ENCODE measurements at regions not wholly inside any gene's neighbourhood (a gene's known extent, or its start where the extent isn't known, plus 50 kb on each side); places are given as distances from the start of the nearest gene placed in this dataset.

- WGBS = 86% methylated on average over 1 of the region's 1 CpG
- Histone ChIP-seq H3K27ac (ENCODE audit: low read depth) (no peak overlapping the region), H3K4me1 (ENCODE audit: insufficient read depth) (no peaks in the 10 kb centered on the region), H3K36me3 (ENCODE audit: insufficient read depth) (no peaks in the 10 kb centered on the region), H3K4me3 (ENCODE audit: low read depth, low read length) (no peak overlapping the region)
- no peak for DNase-seq (ENCODE audit: extremely low spot score)
Observed at GRCh38 chr5:147983742-147984141, 77.4 kb upstream of the C5orf46 start.

DNA sequence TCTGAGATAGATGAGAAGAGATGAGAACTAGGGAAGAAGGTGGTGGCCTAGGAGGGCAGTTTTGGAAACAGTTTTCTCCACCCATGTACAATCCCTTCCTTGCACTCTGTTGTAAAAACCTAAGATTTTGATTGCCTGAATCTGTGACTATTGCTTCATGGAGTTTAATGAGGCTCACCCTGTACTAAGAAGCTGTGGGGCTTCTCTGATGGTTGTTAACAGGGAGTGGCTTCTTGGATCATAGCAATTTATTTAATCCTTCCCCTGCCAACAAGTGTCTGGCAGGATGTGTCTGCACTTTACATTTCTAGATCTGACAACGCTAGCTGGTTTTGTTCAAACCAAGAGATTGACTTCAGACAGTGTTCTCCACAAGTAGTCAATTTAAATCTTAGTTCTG lies 74.7 kb upstream of the C5orf46 start:
- 54% methylated on average over 1 of the region's 1 CpG for WGBS
- Histone ChIP-seq H3K27ac (ENCODE audit: low read depth) (no peak overlapping the region), H3K4me3 (ENCODE audit: low read depth, low read length) (no peak overlapping the region), H3K36me3 (ENCODE audit: insufficient read depth) (no peaks in the 10 kb centered on the region), H3K4me1 (ENCODE audit: insufficient read depth) (no peaks in the 10 kb centered on the region)
- DNase-seq (ENCODE audit: extremely low spot score) = no peak

- DNase-seq (ENCODE audit: extremely low spot score) = no peak
- Histone ChIP-seq H3K4me1 (ENCODE audit: insufficient read depth) (no peaks in the 10 kb centered on the region), H3K4me3 (ENCODE audit: low read depth, low read length) (no peak overlapping the region), H3K36me3 (ENCODE audit: insufficient read depth) (no peaks in the 10 kb centered on the region), H3K27ac (ENCODE audit: low read depth) (no peak overlapping the region)
- WGBS = 92% methylated on average over 1 of the region's 1 CpG
Observed at GRCh38 chr5:147979761-147980160, 73.4 kb upstream of the C5orf46 start.

DNA sequence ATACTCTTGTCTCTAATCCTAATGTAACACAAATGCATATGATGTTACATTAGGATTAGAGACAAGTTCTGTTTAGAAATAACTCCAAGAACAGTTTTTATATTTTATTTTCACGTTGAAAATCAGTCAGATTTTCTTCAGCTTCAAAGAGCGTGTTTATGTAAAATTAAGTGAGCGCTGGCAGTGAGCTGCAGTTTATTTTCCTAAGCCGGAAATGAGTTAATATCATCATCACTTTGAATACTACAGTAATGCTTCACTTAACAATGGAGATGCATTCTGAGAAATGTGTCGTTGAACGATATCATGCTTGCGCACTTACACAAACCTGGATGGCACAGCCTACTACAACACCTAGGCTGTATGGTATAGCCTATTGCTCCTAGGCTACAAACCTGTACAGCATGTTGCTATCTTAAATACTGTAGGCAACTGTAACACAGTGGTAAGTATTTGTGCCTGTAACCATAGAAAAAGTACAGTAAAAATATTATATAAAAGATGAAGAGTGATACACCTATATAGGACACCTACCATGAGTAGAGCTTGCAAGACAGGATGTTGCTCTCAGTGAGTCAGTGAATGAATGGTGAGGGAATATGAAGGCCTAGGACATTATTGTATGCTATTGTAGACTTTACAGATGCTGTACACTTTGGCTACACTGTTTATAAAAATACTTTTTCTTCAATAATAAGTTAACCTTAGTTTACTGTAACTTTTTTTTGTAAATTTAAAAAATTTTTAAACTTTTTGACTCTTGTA lies 65.9 kb upstream of the C5orf46 start:
- Histone ChIP-seq H3K4me3 (ENCODE audit: low read depth, low read length) (no peak overlapping the region), H3K4me1 (ENCODE audit: insufficient read depth) (no peaks in the 10 kb centered on the region), H3K27ac (ENCODE audit: low read depth) (no peak overlapping the region), H3K36me3 (ENCODE audit: insufficient read depth) (no peaks in the 10 kb centered on the region)
- no peak for DNase-seq (ENCODE audit: extremely low spot score)
- WGBS = 92% methylated on average over 7 of the region's 7 CpGs

- no peaks in the 10 kb centered on the region for H3K36me3 ChIP-seq (ENCODE audit: insufficient read depth)
- no peak overlapping the region for H3K4me3 ChIP-seq (ENCODE audit: low read depth, low read length)
- H3K27ac ChIP-seq (ENCODE audit: low read depth) = no peak overlapping the region
- DNase-seq (ENCODE audit: extremely low spot score) = no peak
- H3K4me1 ChIP-seq (ENCODE audit: insufficient read depth) = no peaks in the 10 kb centered on the region
- WGBS = 90% methylated on average over 2 of the region's 2 CpGs
Observed at GRCh38 chr5:147971472-147971871, 65.1 kb upstream of the C5orf46 start.

GRCh38 chr5:147968855-147969254 lies 62.5 kb upstream of the C5orf46 start:
- Histone ChIP-seq H3K4me3 (ENCODE audit: low read depth, low read length) (no peak overlapping the region), H3K4me1 (ENCODE audit: insufficient read depth) (no peaks in the 10 kb centered on the region), H3K36me3 (ENCODE audit: insufficient read depth) (no peaks in the 10 kb centered on the region), H3K27ac (ENCODE audit: low read depth) (no peak overlapping the region)
- no peak for DNase-seq (ENCODE audit: extremely low spot score)
- 72% methylated on average over 4 of the region's 4 CpGs for WGBS

DNA sequence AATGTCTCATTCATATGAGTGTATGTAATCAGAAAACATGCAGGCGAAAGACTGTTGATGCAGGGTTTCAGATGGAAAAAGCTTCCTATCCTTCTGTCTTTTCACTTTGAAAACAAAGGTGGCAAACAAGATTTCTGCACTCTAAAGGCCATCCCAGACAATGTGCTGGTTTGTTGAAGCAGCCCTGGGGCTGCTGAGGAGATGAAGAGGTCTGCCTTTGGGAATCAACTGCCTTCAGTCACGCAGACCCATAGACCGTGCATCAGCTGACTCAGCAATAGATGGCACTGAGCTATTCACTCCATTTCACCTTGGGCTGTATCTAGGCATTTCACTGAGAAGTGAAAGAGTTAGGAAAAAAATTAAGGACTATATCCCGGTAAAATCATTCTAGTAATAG lies 60.5 kb upstream of the C5orf46 start:
- Histone ChIP-seq H3K4me3 (ENCODE audit: low read depth, low read length) (no peak overlapping the region), H3K27ac (ENCODE audit: low read depth) (no peak overlapping the region), H3K4me1 (ENCODE audit: insufficient read depth) (no peaks in the 10 kb centered on the region), H3K36me3 (ENCODE audit: insufficient read depth) (no peaks in the 10 kb centered on the region)
- DNase-seq (ENCODE audit: extremely low spot score) = no peak
- 88% methylated on average over 4 of the region's 4 CpGs for WGBS

- no peak for DNase-seq (ENCODE audit: extremely low spot score)
Observed at GRCh38 chr5:147966326-147966725, 60.0 kb upstream of the C5orf46 start.

GRCh38 chr5:147965715-147966114 lies 59.4 kb upstream of the C5orf46 start:
- Histone ChIP-seq H3K4me3 (ENCODE audit: low read depth, low read length) (no peak overlapping the region), H3K36me3 (ENCODE audit: insufficient read depth) (no peaks in the 10 kb centered on the region), H3K27ac (ENCODE audit: low read depth) (no peak overlapping the region), H3K4me1 (ENCODE audit: insufficient read depth) (no peaks in the 10 kb centered on the region)
- DNase-seq (ENCODE audit: extremely low spot score) = no peak

More at GRCh38 chr5:147966326-147966725, 60.0 kb upstream of the C5orf46 start:
- Histone ChIP-seq H3K27ac (ENCODE audit: low read depth) (no peak overlapping the region), H3K4me3 (ENCODE audit: low read depth, low read length) (no peak overlapping the region), H3K4me1 (ENCODE audit: insufficient read depth) (no peaks in the 10 kb centered on the region), H3K36me3 (ENCODE audit: insufficient read depth) (no peaks in the 10 kb centered on the region)
- WGBS = 32% methylated on average over 2 of the region's 2 CpGs

DNA sequence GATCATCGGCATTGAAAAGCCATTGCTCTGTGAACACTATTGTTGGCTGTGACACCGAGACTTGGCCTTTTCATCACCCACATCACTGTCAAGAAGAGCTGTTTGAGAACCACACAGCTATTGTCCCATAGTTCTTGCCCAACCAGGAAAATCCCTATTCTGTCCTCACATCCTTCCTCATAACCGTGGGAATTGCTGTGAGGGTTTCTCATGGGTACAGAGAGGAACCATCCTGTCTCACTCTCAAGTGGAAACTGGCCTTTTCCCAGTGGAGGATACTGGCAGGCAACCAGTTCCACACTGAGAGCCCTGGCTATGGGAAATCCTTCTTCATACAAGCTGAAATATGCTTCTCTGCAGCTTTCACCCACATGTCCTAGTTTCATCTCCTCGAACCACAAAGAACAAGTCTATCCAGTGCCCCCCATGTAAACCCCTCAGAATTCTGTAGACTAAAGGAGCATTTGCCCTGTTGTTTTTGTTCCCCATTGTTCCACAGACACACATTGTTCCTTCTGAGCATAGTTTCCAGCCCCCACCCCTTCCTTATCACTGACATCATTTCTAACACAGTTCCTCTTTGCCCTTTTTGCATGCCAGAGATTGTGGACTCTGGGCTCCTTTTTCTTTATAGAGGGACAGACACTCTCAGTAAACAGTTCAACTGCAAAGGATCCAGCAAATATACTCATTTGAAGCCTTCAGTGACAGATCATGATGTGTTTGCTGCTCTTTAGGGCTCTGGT lies 57.8 kb upstream of the C5orf46 start:
- no peak overlapping the region for H3K4me3 ChIP-seq (ENCODE audit: low read depth, low read length)
- H3K36me3 ChIP-seq (ENCODE audit: insufficient read depth) = no peaks in the 10 kb centered on the region
- DNase-seq (ENCODE audit: extremely low spot score) = no peak
- whole genome bisulfite sequencing = 62% methylated on average over 4 of the region's 4 CpGs
- no peaks in the 10 kb centered on the region for H3K4me1 ChIP-seq (ENCODE audit: insufficient read depth)
- peak overlapping the region; percentile 46 for H3K27ac ChIP-seq (ENCODE audit: low read depth)

- Histone ChIP-seq H3K36me3 (ENCODE audit: insufficient read depth) (no peaks in the 10 kb centered on the region), H3K27ac (ENCODE audit: low read depth) (no peak overlapping the region), H3K4me3 (ENCODE audit: low read depth, low read length) (no peak overlapping the region), H3K4me1 (ENCODE audit: insufficient read depth) (no peaks in the 10 kb centered on the region)
- 57% methylated on average over 2 of the region's 2 CpGs for WGBS
- DNase-seq (ENCODE audit: extremely low spot score) = no peak
Observed at GRCh38 chr5:147963436-147963835, 57.1 kb upstream of the C5orf46 start.

DNA sequence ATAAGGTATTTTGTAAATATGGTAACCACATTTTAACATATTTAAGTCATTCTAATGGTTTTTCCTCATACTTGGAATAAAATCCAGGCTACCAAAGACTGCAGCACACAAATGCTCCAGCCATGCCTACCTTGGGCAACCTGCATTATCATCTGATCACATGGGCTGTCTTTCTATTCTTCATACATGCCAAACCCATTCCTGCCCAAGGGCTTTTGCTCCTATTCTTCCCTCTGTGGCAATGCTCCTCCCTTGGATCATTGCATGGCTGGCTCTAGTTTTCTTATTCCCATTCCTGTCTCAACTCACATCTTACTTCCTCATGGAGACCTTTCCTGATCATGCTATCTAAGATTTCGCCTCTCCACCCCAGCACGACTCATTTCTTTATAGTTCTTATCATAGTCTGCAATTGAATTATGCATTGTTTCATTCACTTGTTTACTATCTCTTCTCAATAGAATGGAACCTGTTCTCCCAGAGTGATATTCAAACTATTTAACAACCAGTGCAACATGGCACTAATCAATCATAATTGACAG lies 54.9 kb upstream of the C5orf46 start:
- 82% methylated on average over 2 of the region's 2 CpGs for WGBS
- Histone ChIP-seq H3K36me3 (ENCODE audit: insufficient read depth) (no peaks in the 10 kb centered on the region), H3K4me3 (ENCODE audit: low read depth, low read length) (peak overlapping the region; percentile 2), H3K27ac (ENCODE audit: low read depth) (no peak overlapping the region), H3K4me1 (ENCODE audit: insufficient read depth) (no peaks in the 10 kb centered on the region)
- no peak for DNase-seq (ENCODE audit: extremely low spot score)

DNA sequence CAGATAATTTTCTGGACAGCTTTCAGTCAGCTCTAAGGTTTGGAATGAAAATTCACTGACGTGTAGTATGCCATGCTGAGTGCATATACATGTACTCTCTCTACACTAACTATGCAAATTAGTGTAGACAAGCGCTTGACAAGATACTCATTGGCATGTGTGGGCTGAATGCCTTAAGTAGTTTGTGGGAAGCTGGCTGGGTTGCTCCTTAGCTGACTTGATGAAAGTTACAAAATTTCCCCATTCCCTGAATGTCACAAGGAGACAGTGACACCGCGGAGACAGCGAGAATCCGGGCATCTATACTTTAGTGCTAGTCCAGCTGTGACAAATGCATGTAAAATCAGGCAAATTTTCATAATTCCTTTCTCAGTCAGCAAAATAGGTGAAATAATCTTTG lies 51.6 kb upstream of the C5orf46 start:
- H3K4me3 ChIP-seq (ENCODE audit: low read depth, low read length) = no peak overlapping the region
- no peaks in the 10 kb centered on the region for H3K4me1 ChIP-seq (ENCODE audit: insufficient read depth)
- H3K36me3 ChIP-seq (ENCODE audit: insufficient read depth) = no peaks in the 10 kb centered on the region
- no peak overlapping the region for H3K27ac ChIP-seq (ENCODE audit: low read depth)
- DNase-seq (ENCODE audit: extremely low spot score) = no peak
- WGBS = 92% methylated on average over 6 of the region's 6 CpGs

DNA sequence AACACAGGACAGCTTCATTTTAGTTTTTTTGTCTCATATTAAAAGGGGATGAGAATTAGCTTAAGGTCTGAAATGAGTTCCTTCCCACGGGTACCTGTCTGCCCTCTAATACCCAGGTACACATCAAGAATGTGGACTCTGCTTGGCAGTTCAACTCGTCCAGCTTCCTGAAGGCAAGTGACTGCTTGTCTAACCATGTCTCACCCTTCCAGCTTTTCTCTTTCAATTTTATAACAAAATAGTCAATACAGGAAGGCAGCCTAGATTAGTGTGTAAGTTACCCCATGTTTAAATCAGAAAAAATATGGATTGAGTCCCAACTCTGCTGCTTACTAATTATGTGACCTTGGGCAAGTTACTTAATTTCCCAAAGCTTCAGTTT lies 50.5 kb upstream of the C5orf46 start:
- Histone ChIP-seq H3K4me1 (ENCODE audit: insufficient read depth) (no peaks in the 10 kb centered on the region), H3K36me3 (ENCODE audit: insufficient read depth) (no peaks in the 10 kb centered on the region), H3K4me3 (ENCODE audit: low read depth, low read length) (no peak overlapping the region), H3K27ac (ENCODE audit: low read depth) (no peak overlapping the region)
- DNase-seq (ENCODE audit: extremely low spot score) = no peak
- 63% methylated on average over 2 of the region's 2 CpGs for WGBS
